A549 (cell line): ENCODE measurements at regions not wholly inside any gene's neighbourhood (a gene's known extent, or its start where the extent isn't known, plus 50 kb on each side); places are given as distances from the start of the nearest gene placed in this dataset.

Source experiments
- ATAC-seq, 2 experiments: fragments of 200-7000 bp in 1 of 2; fragments of >200 bp in 1 of 2; cut with Nextera tagmentation in 1 of 2; cut with Tn5 transposase in 1 of 2; 3 replicates each; pipeline versions ENCODE4 v1.8.0 to v1.9.1; 2018 to 2020; ENCODE audit warnings: mild to moderate bottlenecking in 1 of 2, moderate library complexity in 1 of 2
- CTCF ChIA-PET: fragments of 300-600 bp; sonication (Branson Sonifier 250); formaldehyde crosslinking; extraction: SDS; loops from one replicate; lab custom pipeline; 2021; ENCODE audit warnings: antibody characterized with exemption, inconsistent platforms; lab: Yijun Ruan, JAX
- POLR2A ChIA-PET: fragments of 350-600 bp; formaldehyde crosslinking; extraction: SDS; loops from one replicate; lab custom pipeline; 2021; ENCODE audit warnings: antibody characterized with exemption, inconsistent platforms; lab: Yijun Ruan, JAX
- DNase-seq, 2 experiments: peaks; one replicate each; pipeline versions ENCODE4 v3.0.0 to v3.0.0-alpha.2; 2011 to 2016; ENCODE audit warnings: low read depth in 1 of 2, low spot score in 1 of 2
- FAIRE-seq: peaks from 2 replicates; lab custom pipeline; 2011; peaks lifted over from hg19 to GRCh38; lab: Jason Lieb, UNC
- H3K27ac ChIP-seq, 2 experiments: fragments of >200 bp; sonication (Bioruptor Twin); formaldehyde crosslinking; 3 replicates each; pipeline ENCODE4 v1.5.1; 2016 to 2017
- H3K4me1 ChIP-seq: fragments of >200 bp; sonication (Bioruptor Twin); formaldehyde crosslinking; 3 replicates; pipeline ENCODE4 v1.6.1; 2016
- H3K4me2 ChIP-seq: fragments of >200 bp; sonication (Bioruptor Twin); formaldehyde crosslinking; 3 replicates; pipeline ENCODE4 v1.6.1; 2016
- H3K4me3 ChIP-seq: fragments of >200 bp; sonication (Bioruptor Twin); formaldehyde crosslinking; 3 replicates; pipeline ENCODE4 v1.5.1; 2016
- H3K9me3 ChIP-seq: fragments of >200 bp; sonication (Bioruptor Twin); formaldehyde crosslinking; 3 replicates; pipeline ENCODE4 v1.6.1; 2016
- BHLHE40 ChIP-seq: IDR thresholded peaks from 2 replicates; pipeline ENCODE4 v1.6.1; 2012; ENCODE audit warnings: low read depth, low read length, inconsistent platforms
- CBX8 ChIP-seq: fragments of 200-600 bp; sonication (generic); IDR thresholded peaks from 2 replicates; pipeline ENCODE4 v1.6.1; 2016
- CHD4 ChIP-seq: fragments of 200-600 bp; sonication (generic); IDR thresholded peaks from 2 replicates; pipeline ENCODE4 v1.6.1; 2016; ENCODE audit warnings: antibody characterized with exemption, mild to moderate bottlenecking, borderline replicate concordance
- EHF ChIP-seq: fragments of 250-450 bp; sonication (Bioruptor Pico); IDR thresholded peaks from 2 replicates; pipeline ENCODE4 v1.5.0; 2020; ENCODE audit warnings: mild to moderate bottlenecking
- EP300 ChIP-seq, 2 experiments: fragments of >200 bp; sonication (Bioruptor Twin); formaldehyde crosslinking; IDR thresholded peaks; 2 replicates in 1 of 2; 3 replicates in 1 of 2; pipeline ENCODE4 v1.6.1; 2016 to 2017
- ESRRA ChIP-seq: fragments of 150-350 bp; IDR thresholded peaks from 2 replicates; pipeline ENCODE4 v1.6.1; 2014; ENCODE audit warnings: mild to moderate bottlenecking, low read length, borderline replicate concordance
- FOSB ChIP-seq: fragments of 250-450 bp; sonication (Bioruptor Pico); IDR thresholded peaks from 2 replicates; pipeline ENCODE4 v1.5.0; 2020; ENCODE audit warnings: mild to moderate bottlenecking, moderate library complexity
- FOSL2 ChIP-seq, 2 experiments: fragments of 450-650 bp in 1 of 2; fragments of >200 bp in 1 of 2; sonication (Bioruptor Twin) in 1 of 2; formaldehyde crosslinking; IDR thresholded peaks; 2 replicates each; pipeline versions ENCODE4 v1.5.0 to v1.6.1; 2016 to 2020; ENCODE audit warnings: mild to moderate bottlenecking in 1 of 2, moderate library complexity in 1 of 2
- FOXS1 ChIP-seq: fragments of 250-450 bp; sonication (Bioruptor Pico); IDR thresholded peaks from 2 replicates; pipeline ENCODE4 v1.5.0; 2020; ENCODE audit warnings: mild to moderate bottlenecking, moderate library complexity
- GATA3 ChIP-seq: IDR thresholded peaks from 2 replicates; pipeline ENCODE4 v1.6.1; 2012; ENCODE audit warnings: borderline replicate concordance
- HEYL ChIP-seq: fragments of 250-450 bp; sonication (Bioruptor Pico); IDR thresholded peaks from 2 replicates; pipeline ENCODE4 v1.8.0; 2021; ENCODE audit warnings: mild to moderate bottlenecking, moderate library complexity
- HOXA7 ChIP-seq: fragments of 250-450 bp; sonication (Bioruptor Pico); IDR thresholded peaks from 2 replicates; pipeline ENCODE4 v1.5.0; 2020; ENCODE audit warnings: mild to moderate bottlenecking, moderate library complexity
- JUN ChIP-seq, 2 experiments: fragments of >200 bp; sonication (Bioruptor Twin); formaldehyde crosslinking; IDR thresholded peaks; 2 replicates in 1 of 2; 3 replicates in 1 of 2; pipeline ENCODE4 v1.6.1; 2016 to 2017
- JUNB ChIP-seq: fragments of >200 bp; sonication (Bioruptor Twin); formaldehyde crosslinking; IDR thresholded peaks from 2 replicates; pipeline ENCODE4 v1.6.1; 2016
- KDM5A ChIP-seq: fragments of 200-600 bp; sonication (generic); IDR thresholded peaks from 2 replicates; pipeline ENCODE4 v1.6.1; 2016; ENCODE audit warnings: antibody characterized with exemption, mild to moderate bottlenecking
- MAFK ChIP-seq: fragments of 450-650 bp; IDR thresholded peaks from 2 replicates; pipeline ENCODE4 v1.6.1; 2014; ENCODE audit not compliant: partially characterized antibody
- MAX ChIP-seq: IDR thresholded peaks from 2 replicates; pipeline ENCODE4 v1.6.1; 2012
- MYC ChIP-seq: IDR thresholded peaks from 2 replicates; pipeline ENCODE4 v1.6.1; 2012; ENCODE audit warnings: mild to moderate bottlenecking, inconsistent platforms, low read length, improper control_type of control experiment, borderline replicate concordance
- NR3C1 ChIP-seq: fragments of >200 bp; sonication (Bioruptor Twin); formaldehyde crosslinking; IDR thresholded peaks from 3 replicates; pipeline ENCODE4 v1.6.1; 2017
- POLR2AphosphoS2 ChIP-seq: conservative IDR thresholded peaks from 2 replicates; pipeline ENCODE4 v1.6.1; 2012; ENCODE audit warnings: low read length, improper control_type of control experiment, inconsistent platforms
- RAD21 ChIP-seq, 2 experiments: fragments of >200 bp in 1 of 2; sonication (Bioruptor Twin) in 1 of 2; formaldehyde crosslinking in 1 of 2; IDR thresholded peaks in 1 of 2; conservative IDR thresholded peaks in 1 of 2; 2 replicates in 1 of 2; 3 replicates in 1 of 2; pipeline ENCODE4 v1.6.1; 2012 to 2018; ENCODE audit warnings: inconsistent platforms in 1 of 2
- RARB ChIP-seq: fragments of 250-450 bp; sonication (Bioruptor Pico); IDR thresholded peaks from 2 replicates; pipeline ENCODE4 v1.8.0; 2021; ENCODE audit warnings: mild to moderate bottlenecking, moderate library complexity
- RCOR1 ChIP-seq: fragments of 150-350 bp; IDR thresholded peaks from 2 replicates; pipeline ENCODE4 v1.6.1; 2014; ENCODE audit warnings: antibody characterized with exemption, low read length, low read depth
- RNF2 ChIP-seq: fragments of 200-600 bp; sonication (generic); IDR thresholded peaks from 2 replicates; pipeline ENCODE4 v1.6.1; 2016; ENCODE audit warnings: low read depth, mild to moderate bottlenecking, antibody characterized with exemption, moderate library complexity, borderline replicate concordance
- SREBF2 ChIP-seq: fragments of 450-650 bp; IDR thresholded peaks from 2 replicates; pipeline ENCODE4 v1.6.1; 2014; ENCODE audit warnings: mild to moderate bottlenecking, moderate library complexity
- TP53 ChIP-seq: fragments of 250-450 bp; sonication (Bioruptor Pico); IDR thresholded peaks from 2 replicates; pipeline ENCODE4 v1.5.0; 2021; ENCODE audit warnings: mild to moderate bottlenecking, moderate library complexity
- USF2 ChIP-seq: fragments of 450-650 bp; IDR thresholded peaks from 2 replicates; pipeline ENCODE4 v1.6.1; 2014; ENCODE audit warnings: antibody characterized with exemption
- ZNF302 ChIP-seq: fragments of 250-450 bp; sonication (Bioruptor Pico); IDR thresholded peaks from 2 replicates; pipeline ENCODE4 v1.9.0; 2021; ENCODE audit warnings: inconsistent platforms, mild to moderate bottlenecking, moderate library complexity
- ZSCAN20 ChIP-seq: fragments of 250-450 bp; sonication (Bioruptor Pico); IDR thresholded peaks from 2 replicates; pipeline ENCODE4 v1.8.0; 2022; ENCODE audit warnings: mild to moderate bottlenecking, moderate library complexity
- WGBS: methylation state at CpG from one replicate; pipeline ENCODE4 v1.1.6; 2017; ENCODE audit errors: missing lambda C conversion rate; 5-methylcytosine and 5-hydroxymethylcytosine counted together
- TF ChIP-seq, protein P1 (sequence below): fragments of >200 bp; sonication (Bioruptor Twin); formaldehyde crosslinking; IDR thresholded peaks from 2 replicates; pipeline ENCODE4 v1.6.1; 2016
- TF ChIP-seq, protein P2 (sequence below): fragments of 200-600 bp; sonication (generic); IDR thresholded peaks from 2 replicates; pipeline ENCODE4 v1.6.1; 2016; ENCODE audit warnings: antibody characterized with exemption, mild to moderate bottlenecking, moderate library complexity
- TF ChIP-seq, protein P3 (sequence below): fragments of 250-450 bp; sonication (Bioruptor Pico); IDR thresholded peaks from 2 replicates; pipeline ENCODE4 v1.5.0; 2020; ENCODE audit warnings: low read depth, mild to moderate bottlenecking, moderate library complexity
- TF ChIP-seq, protein P4 (sequence below): fragments of >200 bp; sonication (Bioruptor Twin); formaldehyde crosslinking; IDR thresholded peaks from 3 replicates; pipeline ENCODE4 v1.6.1; 2016

DNA sequence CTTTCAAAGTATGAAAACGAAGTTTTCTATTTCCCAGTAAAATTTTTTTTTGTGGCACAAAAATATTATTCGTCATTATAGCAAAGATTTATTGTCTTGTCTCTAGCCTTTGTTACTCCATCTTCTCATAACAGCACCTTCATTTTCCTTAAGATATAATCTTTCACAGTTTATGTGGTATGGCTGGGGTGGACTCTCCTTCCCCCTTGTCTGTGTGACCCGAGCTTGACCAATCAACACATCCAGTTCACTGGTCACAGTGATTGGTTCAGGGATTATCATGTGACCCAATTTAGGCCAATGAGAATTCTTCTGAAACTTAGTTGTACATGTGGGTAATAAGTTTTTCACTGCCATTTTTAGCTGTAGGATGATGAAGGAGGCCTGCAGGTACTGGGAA is 71.2 kb upstream of the DCBLD2 start (continued):
- peak; percentile 76 for TF ChIP-seq USF2
- TF ChIP-seq ZNF302 (CRISPR knock-in tag), result peak; percentile 42; the same call in 1 of the 2 replicates
- TF ChIP-seq JUN (IDR thresholded peaks at IDR 0.05), result no peak
- no peak for TF ChIP-seq RAD21 (conservative IDR thresholded peaks at IDR 0.05 in 1 of 2, IDR thresholded peaks at IDR 0.05 in 1 of 2)
- TF ChIP-seq CBX8, result no peak
- peak; percentile 73; the same call in 1 of the 2 replicates for TF ChIP-seq ZSCAN20 (CRISPR knock-in tag)
- TF ChIP-seq, all 56 proteins: peak for 7

DNA sequence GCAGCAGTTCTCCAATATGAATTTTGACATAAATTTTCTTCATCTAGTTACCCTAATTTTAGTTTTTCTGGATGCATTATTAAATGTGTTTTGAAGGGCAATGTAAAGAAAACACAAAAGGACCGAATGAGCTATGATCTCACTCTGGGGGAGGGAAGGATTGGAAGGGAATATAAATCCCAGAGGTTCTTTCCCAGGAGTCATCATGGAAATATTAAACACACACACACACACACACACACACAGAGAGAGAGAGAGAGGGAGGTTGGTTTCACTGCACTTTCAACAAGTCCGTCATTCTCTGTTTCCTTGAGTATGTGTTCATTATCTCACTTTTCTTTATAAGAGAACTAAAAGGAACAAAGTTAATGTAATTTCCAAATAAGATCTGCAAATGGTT is 70.7 kb upstream of the DCBLD2 start:
- ChIA-PET POLR2A (interaction anchor here (0.9 to 2.5 kb wide), 5 partner anchors 49 to 75 kb away, joined by 5 to 36 read pairs (median 7); partner anchors contain the start of gene DCBLD2), CTCF (interaction anchor here (0.6 to 1.3 kb wide), 4 partner anchors 58 to 83 kb away, joined by 3 to 5 read pairs (median 4); partner anchors contain the start of gene DCBLD2)
- FAIRE-seq (peak; percentile 88), DNase-seq (peak in 1 of 2 experiments; percentile 90), ATAC-seq (peak; percentile 77 to 83)
- Histone ChIP-seq H3K4me1 (peaks cover 53% of the 10 kb centered on the region), H3K27ac (peak overlapping the region; percentile 96 to 97), H3K9me3 (peaks cover 25% of the 10 kb centered on the region; the same call in 1 of the 3 replicates), H3K4me3 (peak overlapping the region; percentile 1; the same call in 1 of the 3 replicates), H3K4me2 (peak overlapping the region; percentile 80)
- WGBS, result 0% methylated on average over 2 of the region's 2 CpGs
- TF ChIP-seq EHF (CRISPR knock-in tag) (no peak), FOSB (no peak), RARB (no peak), GATA3 (peak; percentile 81; the same call in 1 of the 2 replicates), JUNB (peak; percentile 83), POLR2AphosphoS2 (no peak), HEYL (CRISPR knock-in tag) (no peak), KDM5A (no peak), FOSL2 (IDR thresholded peaks at IDR 0.05) (peak; percentile 69), FOSL2 (CRISPR knock-in tag; IDR thresholded peaks at IDR 0.05) (peak; percentile 87), EP300 (IDR thresholded peaks at IDR 0.05) (peak; percentile 45 to 74; a peak in 2 of 5 replicates), ESRRA (no peak), SREBF2 (no peak), ZNF302 (CRISPR knock-in tag) (no peak), FOXS1 (CRISPR knock-in tag) (peak; percentile 56; the same call in 1 of the 2 replicates), CHD4 (no peak), RCOR1 (no peak), BHLHE40 (no peak), TP53 (CRISPR knock-in tag) (no peak), HOXA7 (CRISPR knock-in tag) (no peak), MYC (no peak), NR3C1 (no peak), CBX8 (no peak), MAX (peak; percentile 65), MAFK (no peak), RNF2 (no peak)
- TF ChIP-seq, protein P1, sequence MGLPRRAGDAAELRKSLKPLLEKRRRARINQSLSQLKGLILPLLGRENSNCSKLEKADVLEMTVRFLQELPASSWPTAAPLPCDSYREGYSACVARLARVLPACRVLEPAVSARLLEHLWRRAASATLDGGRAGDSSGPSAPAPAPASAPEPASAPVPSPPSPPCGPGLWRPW, result no peak
- TF ChIP-seq, protein P2, sequence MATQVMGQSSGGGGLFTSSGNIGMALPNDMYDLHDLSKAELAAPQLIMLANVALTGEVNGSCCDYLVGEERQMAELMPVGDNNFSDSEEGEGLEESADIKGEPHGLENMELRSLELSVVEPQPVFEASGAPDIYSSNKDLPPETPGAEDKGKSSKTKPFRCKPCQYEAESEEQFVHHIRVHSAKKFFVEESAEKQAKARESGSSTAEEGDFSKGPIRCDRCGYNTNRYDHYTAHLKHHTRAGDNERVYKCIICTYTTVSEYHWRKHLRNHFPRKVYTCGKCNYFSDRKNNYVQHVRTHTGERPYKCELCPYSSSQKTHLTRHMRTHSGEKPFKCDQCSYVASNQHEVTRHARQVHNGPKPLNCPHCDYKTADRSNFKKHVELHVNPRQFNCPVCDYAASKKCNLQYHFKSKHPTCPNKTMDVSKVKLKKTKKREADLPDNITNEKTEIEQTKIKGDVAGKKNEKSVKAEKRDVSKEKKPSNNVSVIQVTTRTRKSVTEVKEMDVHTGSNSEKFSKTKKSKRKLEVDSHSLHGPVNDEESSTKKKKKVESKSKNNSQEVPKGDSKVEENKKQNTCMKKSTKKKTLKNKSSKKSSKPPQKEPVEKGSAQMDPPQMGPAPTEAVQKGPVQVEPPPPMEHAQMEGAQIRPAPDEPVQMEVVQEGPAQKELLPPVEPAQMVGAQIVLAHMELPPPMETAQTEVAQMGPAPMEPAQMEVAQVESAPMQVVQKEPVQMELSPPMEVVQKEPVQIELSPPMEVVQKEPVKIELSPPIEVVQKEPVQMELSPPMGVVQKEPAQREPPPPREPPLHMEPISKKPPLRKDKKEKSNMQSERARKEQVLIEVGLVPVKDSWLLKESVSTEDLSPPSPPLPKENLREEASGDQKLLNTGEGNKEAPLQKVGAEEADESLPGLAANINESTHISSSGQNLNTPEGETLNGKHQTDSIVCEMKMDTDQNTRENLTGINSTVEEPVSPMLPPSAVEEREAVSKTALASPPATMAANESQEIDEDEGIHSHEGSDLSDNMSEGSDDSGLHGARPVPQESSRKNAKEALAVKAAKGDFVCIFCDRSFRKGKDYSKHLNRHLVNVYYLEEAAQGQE, result no peak
- TF ChIP-seq, protein P3, sequence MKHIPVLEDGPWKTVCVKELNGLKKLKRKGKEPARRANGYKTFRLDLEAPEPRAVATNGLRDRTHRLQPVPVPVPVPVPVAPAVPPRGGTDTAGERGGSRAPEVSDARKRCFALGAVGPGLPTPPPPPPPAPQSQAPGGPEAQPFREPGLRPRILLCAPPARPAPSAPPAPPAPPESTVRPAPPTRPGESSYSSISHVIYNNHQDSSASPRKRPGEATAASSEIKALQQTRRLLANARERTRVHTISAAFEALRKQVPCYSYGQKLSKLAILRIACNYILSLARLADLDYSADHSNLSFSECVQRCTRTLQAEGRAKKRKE (CRISPR knock-in tag), result no peak
- TF ChIP-seq, protein P4, sequence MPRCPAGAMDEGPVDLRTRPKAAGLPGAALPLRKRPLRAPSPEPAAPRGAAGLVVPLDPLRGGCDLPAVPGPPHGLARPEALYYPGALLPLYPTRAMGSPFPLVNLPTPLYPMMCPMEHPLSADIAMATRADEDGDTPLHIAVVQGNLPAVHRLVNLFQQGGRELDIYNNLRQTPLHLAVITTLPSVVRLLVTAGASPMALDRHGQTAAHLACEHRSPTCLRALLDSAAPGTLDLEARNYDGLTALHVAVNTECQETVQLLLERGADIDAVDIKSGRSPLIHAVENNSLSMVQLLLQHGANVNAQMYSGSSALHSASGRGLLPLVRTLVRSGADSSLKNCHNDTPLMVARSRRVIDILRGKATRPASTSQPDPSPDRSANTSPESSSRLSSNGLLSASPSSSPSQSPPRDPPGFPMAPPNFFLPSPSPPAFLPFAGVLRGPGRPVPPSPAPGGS, result no peak
